GM18517 (cell line): ENCODE measurements at regions not wholly inside any gene's neighbourhood (a gene's known extent, or its start where the extent isn't known, plus 50 kb on each side); places are given as distances from the start of the nearest gene placed in this dataset.
A peak's percentile ranks its signal among the peaks of the same experiment; 100 is the strongest.

Experiments used
- ATAC-seq: cut with Tn5 transposase; IDR thresholded peaks from one replicate; pipeline ENCODE4 v1.9.1; 2021; ENCODE audit warnings: mild to moderate bottlenecking, moderate library complexity; ENCODE audit not compliant: unreplicated experiment

DNA sequence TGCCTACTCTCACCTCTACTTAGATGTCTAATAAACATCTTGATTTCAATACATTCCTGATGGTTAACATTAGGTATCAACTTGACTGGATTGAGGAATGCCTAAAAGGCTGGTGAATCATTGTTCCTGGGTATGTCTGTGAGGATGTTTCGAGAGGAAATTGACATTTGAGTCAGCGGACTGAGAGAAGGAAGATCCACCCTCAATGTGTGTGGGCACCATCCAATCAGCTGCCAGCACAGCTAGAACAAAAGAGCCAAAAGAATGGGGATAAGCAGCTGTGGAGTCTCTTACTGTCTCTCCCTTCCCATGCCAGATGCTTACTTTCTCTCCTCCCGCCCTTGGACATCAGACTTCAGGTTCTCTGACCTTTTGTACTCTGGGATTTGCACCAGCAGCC lies 128.6 kb upstream of the HS3ST5 start:
- ATAC-seq, result no peak

DNA sequence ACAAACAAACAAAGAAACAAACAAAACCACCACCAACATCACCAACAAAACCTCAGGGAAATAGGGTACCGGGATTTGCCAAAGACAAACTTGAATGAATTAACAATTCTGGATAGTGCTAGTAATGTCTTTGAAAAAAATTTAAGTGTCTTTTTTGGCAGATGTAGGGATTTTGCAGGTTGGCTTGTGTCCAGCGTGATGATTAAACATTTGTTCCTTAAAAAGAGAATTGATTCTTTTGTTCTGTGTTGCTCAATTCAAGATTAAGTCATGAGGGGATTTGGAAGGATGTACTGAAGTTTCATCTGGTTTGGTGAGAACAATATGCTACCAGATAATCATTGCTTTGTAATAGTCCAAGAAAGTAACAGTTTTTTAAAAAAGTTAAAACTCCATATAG lies 125.1 kb upstream of the HS3ST5 start:
- ATAC-seq, result no peak

DNA sequence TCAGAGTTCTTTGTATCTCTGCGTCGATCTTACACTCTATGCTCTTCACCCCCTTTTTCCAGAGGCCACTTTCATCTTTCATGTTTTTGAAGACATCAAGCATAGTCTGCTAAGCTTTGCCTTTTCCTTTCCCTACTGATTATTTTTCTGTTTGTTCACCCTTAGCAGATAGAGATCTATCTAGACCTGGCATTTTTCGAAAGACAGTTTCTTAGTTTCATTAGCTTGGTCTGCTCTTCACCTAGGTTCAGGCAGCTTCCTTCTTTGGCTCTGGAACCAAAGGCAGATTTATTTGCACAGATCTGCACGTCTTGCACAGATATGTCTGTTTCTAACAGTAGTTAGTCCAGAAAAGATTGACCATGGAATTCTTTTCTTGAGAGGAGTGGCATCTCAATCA lies 122.7 kb upstream of the HS3ST5 start:
- ATAC-seq, result no peak

DNA sequence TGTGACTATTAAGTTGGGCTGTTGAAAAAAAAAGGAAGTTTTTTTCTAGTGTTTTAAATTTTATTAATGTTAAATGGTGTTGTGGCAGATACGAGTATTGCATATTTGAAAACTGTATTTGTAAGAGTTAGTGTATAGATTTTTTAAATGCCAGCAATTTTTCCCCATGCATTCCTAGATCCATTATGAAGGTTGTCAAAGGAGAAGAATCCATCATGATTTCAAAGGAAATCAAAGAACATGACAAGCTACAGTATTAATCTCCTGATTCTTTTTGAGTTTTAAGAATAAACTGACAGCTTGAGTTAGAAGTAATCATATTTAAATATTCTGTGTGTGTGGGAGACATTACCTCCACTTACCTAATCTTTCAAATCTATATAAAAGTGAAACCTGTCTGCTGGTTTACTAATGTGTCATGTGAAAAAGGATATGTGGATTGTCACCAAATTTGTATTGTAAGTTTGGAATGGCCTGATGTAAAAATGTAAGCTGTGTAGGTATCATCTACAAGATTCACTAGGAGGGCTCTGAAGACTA lies 111.0 kb upstream of the HS3ST5 start:
- no peak for ATAC-seq

DNA sequence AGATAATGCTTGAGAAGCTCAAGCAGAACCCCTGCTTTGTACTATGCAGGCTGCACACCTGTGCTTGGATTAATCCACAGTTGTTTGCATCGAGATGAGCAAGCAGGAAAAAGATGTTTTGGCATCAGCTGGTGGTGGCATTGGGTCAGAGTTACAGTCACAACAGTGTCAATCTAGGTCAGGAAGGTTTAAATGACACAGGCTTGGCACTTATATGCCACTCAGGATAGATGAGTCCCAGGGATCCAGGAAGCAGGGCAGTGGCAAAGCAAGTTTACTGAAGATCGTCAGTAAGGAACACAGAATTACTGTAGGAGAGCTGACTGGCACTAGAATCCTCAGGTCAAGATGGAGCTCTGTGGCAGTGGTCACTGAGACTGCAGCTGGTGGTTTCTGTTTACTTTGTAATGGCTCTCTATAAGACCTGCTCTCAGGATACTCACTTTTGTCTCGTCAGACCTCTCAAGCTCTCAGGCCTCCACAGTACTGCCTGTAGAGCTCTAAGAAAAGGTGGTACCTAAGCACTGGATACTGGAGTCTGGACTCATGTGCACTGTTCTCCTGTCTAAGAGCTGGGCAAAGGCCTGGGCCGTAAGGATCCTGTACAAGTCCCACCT lies 110.1 kb upstream of the HS3ST5 start:
- ATAC-seq, result no peak

DNA sequence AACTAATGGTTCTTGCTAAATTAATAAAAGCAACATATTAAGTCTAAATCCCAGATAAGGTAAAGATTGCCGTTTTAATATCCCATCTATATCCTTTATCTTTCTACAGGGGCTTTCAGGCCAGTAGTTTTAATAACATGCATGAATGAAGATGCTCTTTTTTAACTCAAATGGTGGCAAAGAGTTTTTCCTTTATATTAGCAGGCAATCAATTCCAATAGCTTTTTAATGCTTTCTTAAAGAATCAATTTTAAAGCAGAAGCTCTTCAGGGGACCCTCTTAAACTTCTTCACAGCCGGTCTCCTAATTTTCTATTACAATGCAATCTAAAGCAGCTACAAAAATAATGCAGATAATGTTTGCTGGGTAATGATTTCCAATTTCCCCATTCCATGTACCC lies 107.8 kb upstream of the HS3ST5 start:
- no peak for ATAC-seq

DNA sequence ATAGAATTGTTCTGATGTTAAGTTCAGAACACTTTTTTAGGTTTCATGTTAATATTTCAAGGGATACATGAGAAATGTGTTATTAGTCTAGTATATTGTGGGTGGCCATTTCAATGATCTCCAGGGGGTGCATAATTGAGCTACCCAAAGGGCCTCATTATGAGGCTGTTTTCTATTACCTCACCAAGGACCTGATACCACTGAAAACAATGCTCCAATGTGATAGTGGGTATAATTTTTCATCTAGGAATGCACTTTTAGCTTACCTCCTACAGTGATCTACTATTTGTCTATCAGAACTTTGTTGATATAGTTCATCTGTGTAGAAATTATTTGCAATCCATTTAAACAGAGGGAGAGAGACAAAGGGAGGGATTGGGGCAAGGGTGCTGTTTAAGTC lies 106.8 kb upstream of the HS3ST5 start:
- no peak for ATAC-seq

DNA sequence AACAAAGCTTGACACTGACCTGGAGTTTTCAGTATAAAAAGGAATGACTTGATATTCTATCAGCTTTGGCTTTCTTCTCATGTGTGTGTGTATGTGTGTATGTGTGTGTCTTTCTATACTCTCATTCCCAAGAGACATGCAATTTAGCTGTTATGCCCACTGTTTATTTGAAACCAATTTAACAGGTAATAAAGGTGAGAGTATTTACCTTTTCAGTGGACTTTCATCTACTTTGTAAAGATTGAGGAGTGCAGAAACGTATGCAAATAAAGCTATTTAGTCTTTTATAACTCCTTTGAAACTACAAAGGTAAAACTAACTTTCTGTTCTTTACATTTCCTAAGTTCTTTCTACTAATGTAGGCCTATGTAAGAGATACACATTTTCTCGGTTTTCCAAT lies 103.5 kb upstream of the HS3ST5 start:
- no peak for ATAC-seq

DNA sequence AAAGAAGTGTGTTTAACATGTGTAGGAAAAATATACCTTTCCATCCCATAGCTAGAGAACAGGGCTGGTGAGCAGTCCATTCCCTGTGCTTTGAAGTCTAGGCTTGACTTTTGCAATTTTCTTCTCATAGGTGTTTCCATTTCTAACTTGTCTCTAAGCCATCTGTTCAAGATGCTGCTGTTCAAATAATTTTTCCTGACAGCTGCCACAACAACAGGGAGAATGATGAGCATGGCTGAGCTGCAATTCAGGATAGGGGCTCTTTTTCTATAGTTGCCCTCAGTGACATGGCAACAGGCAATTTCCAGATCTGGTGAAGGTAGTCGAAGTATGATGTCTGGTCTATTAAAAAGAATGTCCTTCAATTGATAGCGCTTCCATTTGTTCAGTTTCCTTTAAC lies 103.0 kb upstream of the HS3ST5 start:
- no peak for ATAC-seq

DNA sequence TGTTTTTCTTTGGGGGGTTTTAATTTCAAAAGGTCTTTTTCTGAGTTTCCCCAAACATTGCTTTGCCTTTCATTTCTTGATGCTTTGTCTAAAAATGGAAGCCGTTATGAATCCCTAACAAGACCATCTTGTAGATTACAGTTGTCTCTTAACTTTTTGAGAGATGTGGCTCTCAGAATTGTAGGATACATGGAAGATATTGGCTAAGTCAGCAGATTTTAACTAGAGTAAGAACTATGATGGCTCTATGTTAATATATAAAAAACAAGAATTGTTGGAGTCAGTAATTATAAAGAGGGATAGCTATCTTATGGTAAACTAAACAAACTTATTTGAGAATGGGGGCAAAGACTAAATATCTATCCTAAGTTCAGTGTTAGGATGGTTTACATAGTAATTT lies 96.6 kb upstream of the HS3ST5 start:
- no peak for ATAC-seq

DNA sequence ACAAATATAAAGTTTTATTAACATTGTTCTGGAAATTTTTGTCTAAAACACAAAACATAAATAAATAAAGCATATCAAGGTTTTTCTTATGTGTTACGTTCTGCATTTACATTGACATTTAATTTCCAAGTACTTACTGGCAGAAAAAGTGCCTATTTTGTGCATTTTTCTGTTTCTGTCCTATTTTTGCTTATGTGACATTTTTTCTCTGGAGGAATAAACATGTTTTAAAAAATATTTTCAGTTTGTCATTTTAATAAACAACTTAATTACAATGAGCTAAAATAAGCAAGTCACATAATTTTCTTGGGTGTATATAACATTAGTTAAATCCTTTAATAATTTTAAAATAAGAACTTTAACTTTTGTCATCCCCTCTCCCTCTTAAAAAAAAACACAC lies 94.4 kb upstream of the HS3ST5 start:
- ATAC-seq, result no peak

DNA sequence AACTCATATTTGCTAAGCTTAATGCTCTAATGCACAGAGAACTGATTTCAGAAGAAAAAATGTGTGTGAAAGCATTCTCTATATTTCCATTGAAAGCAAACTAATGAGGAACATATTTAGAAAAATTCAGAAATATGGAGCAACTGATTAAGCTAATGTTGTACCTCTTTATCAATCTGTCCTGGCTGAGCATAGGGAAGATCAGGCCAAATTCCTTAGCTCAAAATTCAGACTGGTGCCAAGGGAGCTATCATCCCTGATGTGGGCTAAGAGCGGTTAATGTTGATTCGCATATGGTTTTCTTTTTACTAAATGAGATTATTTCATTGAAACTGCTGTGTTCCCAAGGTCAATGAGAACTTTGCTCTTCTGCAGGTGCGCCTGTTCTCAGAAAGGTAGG lies 93.9 kb upstream of the HS3ST5 start:
- no peak for ATAC-seq

DNA sequence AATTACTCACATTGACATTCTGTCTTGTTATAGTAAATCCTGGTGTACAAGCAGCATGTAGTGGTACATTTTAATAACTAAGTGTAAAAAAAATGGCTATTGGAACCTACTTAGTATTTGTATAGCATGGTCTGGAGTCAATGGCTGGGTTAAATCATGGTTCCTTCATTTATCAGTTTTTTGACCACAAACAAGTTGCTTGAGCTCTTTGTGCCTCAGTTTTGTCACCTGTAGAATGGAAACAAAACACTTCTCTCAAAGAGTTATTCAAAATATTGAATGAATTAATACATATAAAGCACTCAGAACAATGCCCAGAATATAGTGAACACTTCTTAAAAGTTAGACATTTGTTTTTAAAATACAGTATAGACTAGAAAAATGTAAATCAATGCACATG lies 93.2 kb upstream of the HS3ST5 start:
- ATAC-seq, result no peak

DNA sequence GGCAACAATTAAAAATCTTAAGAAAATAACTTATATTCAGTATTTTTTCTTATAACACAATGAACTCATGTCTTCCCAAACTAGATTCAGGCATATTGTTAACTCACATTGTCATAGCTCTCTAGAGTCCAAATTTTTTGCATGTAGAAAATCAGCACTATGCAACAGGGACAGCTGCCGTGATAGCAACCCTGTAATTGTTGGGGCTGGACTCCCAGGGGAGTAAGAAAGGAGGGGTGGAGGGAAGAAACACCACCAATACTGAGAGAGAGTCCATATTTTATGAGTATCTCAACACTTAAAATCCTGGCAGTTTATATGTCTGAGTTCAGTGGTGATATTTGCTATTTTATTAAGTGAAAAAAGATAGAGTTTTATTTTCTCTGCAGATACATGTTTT lies 89.6 kb upstream of the HS3ST5 start:
- no peak for ATAC-seq

DNA sequence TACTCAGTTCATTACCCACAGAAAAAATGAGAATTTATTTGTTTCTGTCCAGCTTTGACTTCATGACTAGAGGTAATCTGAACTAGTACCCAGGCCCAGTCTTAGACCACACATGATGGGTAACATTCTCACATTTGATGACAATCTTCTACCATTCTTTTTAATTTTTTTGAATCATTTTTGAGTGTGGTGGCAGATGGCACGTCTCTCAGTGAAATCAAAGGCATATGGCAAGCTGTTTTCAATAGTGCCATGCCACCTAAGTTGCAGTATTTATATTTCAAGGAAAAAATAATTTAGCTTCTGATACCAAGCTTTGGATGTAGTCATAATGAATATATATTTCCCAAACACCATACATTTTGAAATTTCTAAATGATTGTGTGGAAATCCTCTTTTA lies 88.8 kb upstream of the HS3ST5 start:
- no peak for ATAC-seq

DNA sequence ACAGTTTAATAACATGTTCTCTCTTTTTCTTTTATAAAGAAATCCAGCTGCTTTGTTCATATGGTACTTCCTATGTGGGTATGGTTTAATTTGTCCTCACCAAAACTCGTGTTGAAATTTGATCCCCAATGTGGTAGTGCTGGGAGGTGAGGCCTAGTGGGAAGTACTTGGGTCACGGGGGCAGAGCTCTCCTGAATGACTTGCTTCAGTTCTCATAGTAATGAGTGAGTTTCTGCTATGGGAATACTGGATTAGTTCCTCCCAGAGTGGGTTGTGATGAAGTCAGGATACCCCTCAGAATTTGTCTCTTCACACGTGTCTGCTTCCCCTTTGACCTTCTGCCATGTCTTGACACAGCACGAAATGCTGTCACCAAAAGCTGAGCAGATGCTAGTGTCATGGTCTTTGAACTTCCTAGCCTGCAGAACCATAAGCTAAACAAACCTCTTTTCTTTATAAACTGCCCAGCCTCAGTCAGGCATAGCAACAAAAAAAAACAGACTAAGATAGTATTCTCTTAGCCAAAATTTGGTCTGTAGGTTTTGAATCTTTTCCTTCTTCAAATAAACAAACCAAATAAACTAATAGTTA lies 87.8 kb upstream of the HS3ST5 start:
- no peak for ATAC-seq

DNA sequence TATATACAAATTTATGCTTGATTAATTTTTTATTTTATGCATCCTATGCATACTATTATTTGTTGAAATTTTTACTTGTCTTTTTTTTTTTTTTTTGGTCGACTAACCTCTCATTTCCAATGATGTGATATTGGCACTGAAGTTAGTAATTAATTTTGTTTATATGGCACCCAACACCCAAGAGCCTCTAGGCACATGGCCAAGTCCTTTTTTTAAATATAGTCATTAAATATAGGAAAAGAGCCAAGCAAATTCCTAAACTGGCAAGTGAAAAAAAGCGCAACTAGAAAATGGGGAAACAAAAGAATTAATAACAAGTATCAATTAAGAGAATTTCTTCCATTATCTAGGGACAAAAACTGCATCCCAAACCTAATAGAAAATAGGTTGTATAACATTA lies 85.5 kb upstream of the HS3ST5 start:
- ATAC-seq, result no peak

DNA sequence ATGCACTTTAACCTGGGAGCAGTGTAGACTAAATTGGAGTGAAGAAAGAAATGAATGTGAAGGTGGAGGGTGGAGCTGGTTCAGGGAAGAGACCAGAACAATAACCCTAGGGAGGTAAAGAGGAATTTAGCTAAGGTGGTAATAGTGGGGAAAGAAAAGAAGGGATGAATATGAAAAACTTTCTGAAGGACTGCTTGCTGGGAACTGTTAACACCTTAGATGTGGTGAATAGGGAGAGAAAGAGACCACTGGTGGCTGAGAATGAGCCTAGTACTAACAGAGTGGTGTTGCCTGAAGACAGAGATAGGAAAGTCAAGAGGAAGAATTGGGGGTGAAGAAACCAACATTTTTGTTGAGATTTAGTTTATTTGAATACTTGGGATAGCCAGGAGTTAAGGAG lies 78.4 kb upstream of the HS3ST5 start:
- no peak for ATAC-seq

DNA sequence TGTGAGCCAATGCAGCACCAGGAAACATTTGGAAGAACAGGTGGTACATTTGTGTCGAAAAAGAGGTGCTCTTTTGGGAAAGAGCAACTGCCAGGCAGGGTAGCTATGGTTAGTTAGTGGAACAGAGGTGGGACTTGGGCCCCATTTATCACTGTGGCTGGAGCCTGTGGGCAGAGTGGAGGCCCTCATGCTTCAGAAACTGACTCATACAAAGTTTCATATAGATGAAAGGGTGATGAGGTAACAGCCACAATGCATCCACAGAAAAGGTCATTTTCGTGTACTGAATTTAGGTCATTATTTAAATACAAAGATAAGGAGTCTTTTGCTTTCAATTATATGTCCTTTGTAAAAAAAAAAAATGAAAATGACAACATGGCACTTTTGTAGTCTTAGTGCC lies 76.4 kb upstream of the HS3ST5 start:
- peak; percentile 94 for ATAC-seq

DNA sequence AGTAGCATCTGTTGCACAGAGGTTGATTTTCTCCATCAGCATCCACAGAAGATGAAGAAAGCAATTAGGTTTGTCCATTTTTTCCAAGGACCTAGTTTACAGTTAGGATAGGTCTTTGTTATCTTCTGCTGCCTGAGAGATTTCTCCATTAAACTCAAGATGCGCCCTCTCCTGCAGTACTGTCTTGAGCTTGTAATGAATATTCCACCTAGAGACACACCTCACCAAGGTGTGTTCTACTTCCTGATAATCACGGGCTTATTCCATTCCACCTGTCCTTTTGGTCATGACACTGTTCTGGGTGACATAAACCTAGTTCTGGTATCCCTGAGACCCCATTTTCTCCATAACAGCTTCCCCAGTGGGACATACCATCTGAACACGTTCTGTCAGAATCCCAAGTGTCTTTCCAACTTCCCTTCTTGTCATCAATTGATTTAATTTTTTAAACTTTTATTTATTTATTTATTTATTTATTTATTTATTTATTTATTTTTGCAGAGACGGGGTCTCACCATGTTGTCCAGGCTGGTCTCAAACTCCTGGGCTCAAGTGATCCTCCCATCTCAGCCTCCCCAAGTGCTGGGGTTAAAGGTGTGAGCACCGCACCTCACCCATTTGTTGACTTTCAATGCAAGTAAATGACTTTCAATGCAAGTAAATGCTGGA lies 75.6 kb upstream of the HS3ST5 start:
- no peak for ATAC-seq

DNA sequence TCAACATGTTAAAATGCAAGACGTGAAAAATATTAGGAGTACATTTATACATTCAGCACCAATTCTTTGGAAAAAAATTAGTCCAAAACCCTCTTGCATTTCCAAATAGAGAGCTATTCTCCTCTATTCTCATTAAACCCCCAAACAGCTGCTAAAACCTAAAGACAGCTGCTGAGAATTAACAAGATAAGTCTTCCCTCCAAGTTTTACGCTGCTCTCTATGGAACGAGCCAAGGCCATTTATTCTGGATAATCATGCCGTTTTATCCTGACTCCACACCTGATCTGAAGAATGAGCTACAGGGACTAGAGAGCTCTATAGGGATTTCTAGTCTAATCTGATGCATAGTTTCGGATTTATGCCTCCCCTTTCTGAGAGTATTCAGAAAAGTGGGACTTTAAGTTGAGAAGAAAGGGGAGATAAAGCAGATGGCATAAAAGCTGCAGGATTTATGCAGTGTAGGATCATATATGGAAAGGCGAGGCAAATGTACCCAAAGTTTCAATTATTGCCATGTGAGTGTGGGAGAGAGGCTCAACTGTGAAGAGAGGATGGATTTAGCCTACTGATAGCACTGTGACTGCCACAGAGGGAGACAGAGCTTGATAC lies 64.7 kb upstream of the HS3ST5 start:
- no peak for ATAC-seq

DNA sequence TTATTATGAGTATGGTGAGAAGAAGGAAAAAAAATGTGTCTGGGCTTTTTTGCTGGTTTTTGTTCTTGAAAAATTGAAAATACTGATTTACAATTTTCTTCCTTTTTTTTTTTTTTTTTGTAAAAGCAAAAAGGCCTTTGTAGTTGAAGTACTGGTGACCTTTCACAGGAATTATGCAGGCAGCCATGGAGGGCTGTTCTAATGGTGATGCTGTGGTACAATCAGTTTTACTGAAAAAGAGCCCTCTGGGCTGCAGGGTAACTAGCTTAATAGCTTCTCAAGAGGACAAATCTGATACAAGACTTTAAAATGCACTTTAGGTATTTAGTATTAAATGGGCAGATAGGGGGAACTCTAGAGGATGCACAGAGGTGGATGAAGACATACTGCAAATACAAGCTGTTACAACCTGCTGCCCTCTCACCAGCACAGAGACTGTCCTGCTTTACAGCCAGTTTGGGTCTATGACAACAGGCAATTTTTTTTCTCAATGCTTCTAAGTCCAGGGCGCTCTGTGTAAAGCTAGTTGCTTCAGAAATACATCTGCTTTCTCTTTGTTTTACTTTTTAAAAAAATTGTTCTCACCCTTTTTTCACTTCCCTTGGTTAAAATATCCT lies 61.6 kb upstream of the HS3ST5 start:
- no peak for ATAC-seq
